Stimulated activated CD8-positive, alpha-beta memory T cell treated with anti-CD3 and anti-CD28 coated beads, Interleukin-7, amount 100 ng/mL, for 24 hours (primary cell): ENCODE measurements at regions not wholly inside any gene's neighbourhood (a gene's known extent, or its start where the extent isn't known, plus 50 kb on each side); places are given as distances from the start of the nearest gene placed in this dataset.

ENCODE experiments used
- DNase-seq: peaks from one replicate; pipeline ENCODE4 v3.0.0-alpha.2; 2020; ENCODE audit warnings: low read depth

DNA sequence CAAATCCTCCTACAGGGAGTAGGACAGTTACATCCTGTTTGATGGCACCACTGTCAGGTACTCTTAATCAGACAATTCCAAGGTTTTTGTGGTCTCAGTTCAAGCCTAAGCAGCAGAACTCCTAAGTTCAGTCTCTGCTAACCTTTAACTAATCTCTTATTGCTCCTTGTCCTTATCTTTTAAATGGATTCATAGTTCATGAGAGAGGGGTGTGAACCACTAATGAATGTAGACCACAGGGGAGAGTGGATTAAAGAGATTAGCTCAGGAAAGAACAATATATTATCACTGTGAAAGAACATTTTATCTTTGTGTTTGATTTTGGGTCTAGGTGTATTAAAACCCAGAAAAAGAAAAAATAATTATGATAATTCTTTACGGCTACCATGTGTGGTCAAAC, 168.9 kb downstream of the DCK start:
- no peak for DNase-seq

DNA sequence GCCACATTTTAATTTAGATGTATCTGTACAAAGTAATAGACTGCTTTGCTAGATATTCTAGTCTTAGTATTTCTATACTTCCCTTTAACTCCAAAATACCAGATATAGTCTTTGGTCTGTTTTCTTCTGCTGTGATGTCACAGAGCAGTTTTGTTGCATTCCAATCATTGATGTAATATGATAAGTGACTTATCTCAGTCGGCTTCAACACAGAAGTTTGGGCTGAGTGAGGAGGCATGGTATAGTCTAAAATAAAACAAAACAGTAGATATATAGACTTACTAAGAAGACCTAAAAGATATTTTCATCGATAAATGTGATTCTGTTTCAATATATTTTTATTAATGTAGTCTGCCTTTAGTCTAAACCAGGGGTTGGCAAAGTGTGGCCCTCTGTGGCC, 169.9 kb downstream of the DCK start:
- DNase-seq: no peak

DNA sequence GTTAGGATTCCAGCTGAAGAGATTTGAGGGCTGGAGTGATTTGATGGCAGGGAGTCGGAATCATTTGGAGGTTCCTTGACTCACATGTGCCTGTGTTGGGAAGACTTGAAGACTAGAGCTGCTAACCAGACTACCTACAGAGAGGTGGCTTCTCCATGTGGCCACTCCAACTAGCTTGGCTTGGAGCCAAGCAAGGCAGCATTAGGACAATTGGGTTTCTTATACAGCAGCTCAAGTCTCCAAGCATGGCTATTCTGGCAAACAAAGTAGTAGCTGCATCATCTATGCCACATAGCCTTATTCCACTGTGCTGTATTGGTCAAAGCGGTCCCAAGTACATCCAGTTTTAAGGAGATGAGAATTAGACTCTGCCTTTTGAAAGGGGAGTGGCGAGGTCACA, 171.7 kb upstream of the SLC4A4 start:
- DNase-seq: no peak

DNA sequence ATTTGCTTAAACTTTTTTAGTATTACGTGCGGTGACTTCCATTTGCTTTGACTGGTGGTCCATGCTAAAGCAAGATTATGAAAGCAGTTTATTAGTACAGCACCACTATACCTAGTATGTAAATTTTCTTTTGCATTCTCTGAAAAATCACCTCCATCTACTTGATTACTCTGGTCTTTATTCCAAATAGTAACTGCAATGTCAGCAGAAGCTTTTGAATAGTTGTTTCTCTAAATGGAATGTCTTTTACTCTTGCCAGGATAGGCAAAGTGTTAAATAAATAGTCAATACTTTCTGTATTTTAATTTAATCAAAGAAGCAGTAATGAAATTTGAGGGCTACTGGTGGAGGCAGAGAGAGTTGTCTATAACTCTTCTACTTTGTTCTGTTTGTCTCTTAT, 167.2 kb upstream of the SLC4A4 start:
- no peak for DNase-seq

DNA sequence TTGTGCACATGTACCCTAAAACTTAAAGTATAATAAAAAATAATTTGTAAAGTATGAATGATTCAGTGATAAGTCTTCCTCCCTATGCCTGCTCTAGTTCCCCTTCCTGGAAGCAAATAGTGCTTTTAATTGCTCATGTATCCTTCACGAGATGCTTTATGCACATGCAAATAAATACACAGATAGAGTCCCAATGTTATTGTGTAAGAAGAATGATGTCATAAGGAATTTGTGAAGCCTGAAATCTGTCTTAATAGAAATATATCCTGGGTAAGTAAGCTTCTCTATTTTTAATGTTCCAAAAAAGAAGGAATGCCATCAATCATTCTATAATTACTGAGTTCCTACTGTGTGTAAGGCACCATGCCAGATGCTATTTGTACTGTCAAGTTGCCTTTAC, 157.5 kb upstream of the SLC4A4 start:
- no peak for DNase-seq

DNA sequence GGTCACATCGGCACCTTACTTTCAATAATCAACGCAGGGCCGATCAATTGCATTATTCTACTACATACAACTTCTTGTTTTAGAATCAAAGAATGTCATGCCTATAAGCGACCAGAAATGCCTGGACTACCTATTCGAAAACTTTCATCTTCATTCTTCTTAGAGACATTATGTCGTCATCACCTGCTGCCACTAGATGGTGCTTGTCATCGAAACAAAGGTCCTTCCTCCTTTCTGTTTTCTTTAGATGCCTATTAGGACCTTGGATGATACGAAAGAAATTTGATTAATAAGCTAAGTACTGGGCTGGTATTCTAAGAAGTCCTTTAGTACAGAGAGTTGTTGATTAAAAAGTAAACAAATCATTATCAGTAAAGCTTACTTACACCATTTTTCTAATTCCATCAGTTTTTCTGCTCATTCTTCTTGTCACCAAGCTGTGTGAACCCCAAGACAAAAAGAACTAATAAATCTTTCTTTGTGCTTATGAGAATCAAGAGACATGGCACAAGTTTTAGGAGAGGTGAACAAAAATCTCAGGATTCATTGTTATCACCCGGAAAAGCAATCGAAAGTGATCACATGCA, 154.5 kb upstream of the SLC4A4 start:
- no peak for DNase-seq

DNA sequence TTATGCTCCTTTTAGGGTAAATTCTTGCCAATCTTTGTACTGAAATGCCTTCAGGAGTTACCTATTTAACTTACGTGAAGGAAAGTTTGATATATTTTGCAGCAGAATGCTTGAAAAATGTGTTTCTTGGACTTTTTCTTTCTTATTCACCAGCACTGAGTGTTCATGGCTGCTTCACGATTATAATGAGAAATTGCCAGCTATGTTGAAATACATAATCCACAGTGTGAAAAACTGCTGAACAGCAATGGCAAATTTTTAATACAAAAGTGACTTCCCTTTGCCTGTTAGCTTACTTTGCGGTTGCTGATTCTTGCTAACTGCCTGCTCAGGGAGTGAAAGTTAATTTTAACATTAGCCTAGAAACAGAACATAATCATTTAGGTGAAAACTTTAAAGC, 153.8 kb upstream of the SLC4A4 start:
- DNase-seq: no peak

DNA sequence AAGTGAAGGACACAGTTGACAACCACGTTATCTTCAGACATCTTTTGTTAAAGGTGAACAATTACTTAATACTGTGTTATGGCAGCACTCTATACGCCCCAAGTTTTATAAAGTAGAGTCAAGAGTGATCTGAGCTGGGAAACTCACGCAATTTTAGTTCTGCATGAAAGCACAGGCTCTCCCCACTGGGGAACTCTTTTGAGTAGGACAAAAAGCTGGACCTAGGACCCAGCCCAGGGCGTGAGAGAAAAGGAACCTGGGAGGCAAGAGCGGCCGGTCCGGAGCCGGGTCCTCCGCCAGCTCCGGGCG, 152.6 kb upstream of the SLC4A4 start:
- no peak for DNase-seq

DNA sequence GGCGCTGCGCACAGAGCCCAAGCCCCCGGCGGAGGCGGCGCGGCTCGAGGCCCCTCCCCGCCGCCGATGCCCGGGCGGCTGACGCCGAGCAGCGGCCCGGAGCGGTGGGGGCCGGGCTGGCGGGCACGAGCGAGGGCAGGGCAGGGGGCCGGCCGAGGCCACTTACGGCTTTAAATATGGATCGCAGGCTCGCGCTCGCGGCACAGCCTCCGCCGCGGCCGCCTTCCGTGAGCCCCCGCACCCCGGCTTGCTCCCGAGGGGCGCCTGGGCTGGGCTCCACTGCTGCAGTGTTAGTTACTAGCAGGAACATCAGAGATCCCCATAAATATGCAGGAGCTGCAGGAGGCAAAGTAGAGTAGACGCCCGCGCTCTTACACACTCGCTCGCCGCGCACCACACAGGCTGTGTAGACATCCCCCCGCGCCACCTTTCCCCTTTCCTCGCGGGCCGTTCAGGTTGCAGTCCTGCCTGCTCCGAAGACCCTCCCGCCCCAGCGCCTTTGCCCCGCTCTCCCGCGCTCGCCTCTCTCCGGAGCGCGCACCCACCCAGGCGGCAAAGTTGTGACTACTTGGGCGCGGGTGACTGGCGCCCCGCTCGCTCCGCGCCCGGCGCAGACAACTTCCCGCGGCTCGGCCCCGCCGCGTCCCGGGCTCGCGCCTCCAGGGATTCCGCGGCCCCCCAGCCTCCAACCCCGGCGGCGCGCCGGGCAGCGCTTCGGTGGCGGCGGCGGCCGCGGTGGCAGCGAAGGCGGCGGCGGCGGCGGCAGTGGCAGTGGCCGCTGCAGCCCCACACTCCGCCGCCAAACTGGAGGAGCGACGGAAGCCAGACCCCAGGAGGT, 152.0 kb upstream of the SLC4A4 start:
- DNase-seq: peak; percentile 8

DNA sequence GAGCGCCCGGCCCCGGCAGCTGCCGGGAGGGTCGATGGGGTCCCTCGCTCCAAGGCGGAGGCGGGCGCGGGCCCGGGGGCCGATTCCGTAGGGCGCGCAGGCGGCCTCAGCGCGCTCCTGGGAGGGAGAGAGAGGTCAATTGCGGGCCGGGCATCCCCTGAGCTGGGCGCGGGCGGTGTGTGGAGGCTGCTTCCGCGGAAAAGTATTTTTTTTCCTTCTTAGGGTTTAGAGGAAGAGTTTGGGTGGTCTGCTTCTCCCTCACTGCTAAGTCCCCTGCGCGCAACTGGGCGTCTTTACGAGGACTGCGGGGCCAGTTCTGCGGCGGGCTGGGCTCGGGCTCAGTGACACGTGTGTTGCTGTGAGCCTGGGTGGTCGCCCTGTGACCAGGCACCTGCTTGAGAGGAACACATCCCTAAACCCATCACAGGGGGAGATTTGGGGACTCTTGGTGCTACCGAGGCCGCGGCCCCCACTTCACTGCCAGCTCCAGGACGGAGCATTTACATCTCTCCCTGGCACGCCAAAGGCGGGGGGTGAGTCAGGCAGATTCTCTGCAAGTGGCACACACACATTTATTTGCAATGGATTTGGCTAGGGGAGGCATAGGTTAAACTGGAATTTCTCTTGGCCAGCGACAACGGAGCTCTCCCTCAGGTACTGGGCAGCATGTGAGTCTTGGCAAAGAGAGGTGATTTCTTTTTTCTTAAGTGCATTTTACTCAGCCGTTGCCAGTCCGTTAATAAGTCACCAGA, 151.2 kb upstream of the SLC4A4 start:
- DNase-seq: no peak

DNA sequence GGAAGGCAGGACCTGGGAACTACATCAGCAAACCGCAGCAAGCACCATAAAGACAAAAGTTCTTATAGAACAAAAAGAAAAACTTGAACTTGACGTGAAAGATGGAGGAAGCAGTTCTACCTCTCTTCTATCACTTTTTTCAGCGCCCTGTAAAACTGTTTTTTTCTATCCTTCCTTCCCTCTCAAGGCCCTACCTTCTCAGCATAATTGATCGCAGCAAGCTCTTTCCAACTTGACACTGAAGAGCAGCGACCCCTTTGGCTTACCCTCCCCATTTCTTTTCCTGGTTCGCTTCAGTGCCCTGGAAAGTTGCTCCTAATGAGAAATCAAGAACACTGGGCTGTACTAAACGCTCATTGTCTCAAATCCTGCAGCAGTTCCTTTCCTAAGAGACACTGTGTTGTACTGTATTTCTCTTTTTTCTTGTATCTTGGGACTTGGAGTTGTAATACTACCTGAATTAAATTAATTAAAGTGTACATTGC, 150.6 kb upstream of the SLC4A4 start:
- DNase-seq: no peak

DNA sequence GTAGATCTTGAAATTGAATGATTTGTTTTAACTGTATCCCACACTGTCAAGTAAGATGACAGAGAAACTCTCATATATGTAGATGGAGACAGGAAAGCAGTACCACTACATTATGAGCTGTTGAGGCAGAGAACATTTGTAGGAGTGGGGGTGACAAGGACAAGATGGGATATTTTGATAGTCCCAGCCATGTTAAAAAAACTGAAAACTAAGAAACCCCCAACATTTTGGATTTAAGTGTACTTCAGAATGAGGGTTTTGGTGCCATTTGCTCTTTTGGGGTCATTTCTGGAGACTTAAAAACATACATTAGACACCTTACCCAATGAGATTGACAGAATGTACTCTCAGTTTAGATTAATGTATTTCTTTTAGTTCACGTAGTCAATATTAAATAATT, 149.9 kb upstream of the SLC4A4 start:
- DNase-seq: no peak

DNA sequence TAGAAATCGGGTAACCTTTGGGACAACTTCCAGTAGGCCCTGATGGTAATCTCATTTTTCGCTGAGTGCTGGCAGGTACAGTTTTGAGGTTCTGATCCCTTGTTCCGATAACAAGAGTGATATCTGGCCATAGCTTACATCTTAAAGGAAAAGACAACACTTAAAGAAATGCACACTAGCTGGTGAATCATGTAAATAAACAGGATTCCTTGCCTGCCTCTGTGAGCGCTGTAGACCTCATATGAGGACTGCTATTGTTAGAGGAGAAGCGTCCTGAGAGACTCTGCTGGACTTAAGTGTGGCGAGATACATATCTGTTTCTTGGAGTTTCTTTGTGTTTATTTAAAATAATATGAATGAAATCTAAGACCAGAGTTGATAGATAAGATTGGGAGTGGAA, 149.3 kb upstream of the SLC4A4 start:
- DNase-seq: no peak

DNA sequence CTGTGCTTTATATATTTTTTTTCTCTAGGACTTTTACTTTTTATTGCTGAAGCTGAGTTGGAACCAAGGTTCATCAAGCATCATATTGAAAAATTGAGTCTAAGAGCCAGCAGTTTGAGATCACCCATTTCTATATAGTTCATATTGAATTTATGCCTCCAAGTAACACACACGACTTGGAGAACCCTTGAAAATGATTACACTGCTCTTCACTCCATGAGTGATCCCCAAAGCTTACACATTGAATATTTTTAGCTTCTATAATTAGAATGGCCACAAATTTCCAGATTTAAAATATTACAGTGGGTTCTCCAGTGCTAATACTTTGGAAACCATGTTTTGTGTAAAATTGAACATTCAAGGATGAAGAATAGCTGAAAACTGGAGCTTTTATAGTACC, 144.4 kb upstream of the SLC4A4 start:
- no peak for DNase-seq

DNA sequence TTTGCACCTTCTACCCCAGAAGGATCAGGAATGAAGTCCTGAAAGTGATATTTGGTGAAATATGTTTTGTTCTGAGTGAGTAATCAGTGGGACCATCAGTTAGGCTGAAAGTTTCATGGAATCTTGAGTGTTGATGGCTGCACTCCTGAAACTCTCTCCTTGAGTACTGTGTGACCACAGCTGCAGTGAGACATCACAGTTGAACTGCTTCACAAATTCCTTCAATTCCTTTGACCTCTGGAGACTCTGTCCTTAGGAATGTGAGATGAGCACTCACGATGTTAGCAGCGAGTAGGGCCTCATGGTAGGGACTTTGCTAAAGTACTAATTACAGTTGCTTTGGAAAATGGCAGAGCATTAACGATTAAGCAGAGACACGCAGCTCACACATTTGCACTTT, 142.9 kb upstream of the SLC4A4 start:
- no peak for DNase-seq

DNA sequence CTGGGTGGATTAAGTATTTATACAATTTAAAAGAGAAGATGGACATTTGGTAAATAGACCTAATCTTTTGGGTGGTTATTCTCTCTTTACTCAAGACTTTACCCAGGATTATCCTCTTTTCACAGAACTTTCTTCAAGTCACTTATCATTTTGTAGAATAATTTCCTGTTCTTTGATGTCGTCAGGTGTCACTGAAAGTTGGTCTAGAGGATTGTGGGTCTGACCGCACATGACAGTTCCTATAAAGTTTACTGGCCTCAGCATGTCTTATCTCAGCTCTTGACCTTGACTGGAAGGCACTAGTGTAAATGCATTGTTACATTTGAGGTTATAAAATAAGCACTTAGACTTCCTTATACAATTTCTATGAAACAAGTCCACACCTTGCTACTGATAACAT, 139.9 kb upstream of the SLC4A4 start:
- no peak for DNase-seq

DNA sequence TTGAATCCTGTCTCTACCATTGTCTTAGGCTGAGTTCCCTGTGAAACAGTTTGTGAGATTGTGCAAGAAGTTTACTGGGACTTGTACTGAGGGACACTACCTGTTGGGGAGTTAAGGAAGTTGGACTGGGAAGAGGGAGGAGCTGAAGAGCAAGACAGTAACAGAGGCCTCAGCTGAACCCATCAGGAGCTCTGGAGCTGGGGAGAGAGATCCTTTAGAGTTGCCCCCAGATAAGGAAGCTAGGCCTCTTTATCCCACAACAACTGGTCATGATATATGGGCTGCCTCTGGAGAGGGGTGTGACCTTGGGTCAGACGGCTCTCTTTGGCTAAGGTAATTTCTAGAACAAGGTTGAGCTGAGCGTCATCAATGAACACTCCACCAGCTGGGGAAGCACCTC, 137.8 kb upstream of the SLC4A4 start:
- no peak for DNase-seq

DNA sequence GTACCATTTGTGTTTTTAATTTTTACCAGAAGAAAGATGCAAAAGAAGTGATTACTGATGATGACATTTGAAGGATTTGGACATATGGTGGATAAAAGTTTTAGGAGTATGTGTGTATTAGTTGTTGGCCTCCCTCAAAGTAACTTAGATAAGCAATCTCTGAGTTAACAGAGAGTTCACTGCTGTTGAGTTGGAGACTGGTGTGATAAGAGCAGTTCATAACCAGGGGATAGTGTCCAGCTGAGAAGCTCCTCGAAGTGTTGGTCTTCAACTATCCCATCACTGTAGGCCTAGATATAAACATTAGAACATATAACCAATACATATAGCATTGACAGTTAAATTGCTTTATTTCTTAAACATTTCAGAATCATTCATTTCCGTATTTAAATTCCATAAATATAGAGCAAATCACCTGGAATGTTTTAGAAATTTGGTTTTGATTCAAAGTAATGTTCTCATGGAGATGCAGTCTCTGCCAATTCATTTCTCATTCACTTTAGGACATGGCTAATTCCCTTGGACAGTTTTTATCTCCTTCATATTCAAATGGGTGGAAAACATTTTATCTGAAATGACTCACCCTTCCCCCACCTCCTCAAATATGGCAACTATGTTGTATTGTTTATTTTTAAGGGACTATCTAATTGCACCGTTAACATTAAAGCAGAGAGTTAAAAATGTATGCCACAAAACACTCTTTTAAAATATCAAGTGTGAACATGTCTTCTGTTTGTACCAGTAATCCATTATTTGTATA, 136.8 kb upstream of the SLC4A4 start:
- DNase-seq: no peak

DNA sequence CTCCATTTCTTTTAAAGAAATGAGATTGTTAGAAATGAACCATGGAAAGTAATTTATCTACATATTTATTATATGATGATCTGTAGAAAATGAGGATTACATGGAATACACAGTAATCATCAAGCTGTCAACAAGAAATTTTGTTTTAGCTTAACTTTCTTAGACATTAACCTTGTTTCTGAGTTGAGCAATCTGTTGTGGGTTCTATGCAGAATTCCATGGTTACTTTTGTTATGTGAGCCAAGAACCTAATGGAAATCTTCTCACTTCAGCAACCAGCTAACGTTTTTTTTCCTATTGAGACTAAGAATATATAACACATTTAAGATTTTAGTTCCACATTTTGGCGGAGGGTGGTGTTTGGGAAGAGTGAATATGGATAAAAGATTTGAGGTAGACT, 136.1 kb upstream of the SLC4A4 start:
- DNase-seq: no peak

DNA sequence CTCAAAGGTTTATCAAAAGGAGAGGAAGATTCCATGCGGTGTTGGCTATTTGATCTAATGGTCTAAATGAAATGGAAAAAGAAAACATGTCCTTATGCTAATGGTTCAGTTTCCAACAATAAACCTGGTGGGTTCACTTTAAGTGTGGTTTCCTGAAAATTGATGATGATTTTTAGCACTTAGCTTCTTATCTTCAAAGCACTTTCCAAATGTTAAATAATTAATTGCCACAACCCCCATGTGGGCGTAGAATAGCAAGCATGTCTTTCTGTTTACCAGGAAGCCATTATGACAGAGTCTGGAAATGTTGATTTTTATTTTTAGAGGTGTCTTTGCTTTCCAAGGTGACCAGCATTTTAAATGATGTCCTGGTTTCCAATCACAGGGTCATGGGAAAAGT, 134.8 kb upstream of the SLC4A4 start:
- no peak for DNase-seq

DNA sequence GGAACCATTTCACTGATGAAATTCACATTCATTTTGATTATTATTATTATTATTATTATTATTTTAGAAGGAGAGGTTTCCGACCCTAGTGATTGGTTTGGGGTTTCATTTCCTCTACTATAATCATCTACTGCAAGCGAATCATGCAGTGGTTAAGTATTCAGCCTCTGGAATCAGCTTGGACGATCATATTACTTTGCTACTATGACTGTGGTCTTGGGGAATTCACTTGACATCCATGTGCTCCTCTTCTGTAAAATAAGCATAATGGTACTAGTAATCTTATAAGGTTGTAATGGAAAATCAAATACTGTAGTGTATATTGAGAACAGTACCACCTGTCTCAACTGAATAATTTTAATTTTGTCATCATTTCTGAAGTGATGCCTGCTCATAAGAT, 132.1 kb upstream of the SLC4A4 start:
- no peak for DNase-seq

DNA sequence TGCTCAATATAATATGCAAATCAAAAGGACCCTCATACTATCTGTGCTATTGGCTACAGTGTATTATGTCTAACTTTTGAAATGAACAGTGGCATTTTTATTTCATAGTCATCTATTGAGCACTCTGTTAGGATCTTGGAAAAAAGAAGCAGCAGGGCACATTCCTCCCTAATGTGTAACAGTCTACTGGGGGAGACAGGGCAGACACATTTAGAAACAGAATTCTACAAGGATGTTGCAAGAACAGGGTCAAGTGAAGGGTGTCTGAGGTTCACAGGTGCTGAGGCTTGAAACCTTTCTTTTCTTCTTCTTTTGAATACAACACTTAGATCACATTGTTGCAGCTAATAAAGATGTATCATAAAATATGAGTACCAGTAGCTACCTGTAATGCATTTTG, 129.7 kb upstream of the SLC4A4 start:
- DNase-seq: no peak

DNA sequence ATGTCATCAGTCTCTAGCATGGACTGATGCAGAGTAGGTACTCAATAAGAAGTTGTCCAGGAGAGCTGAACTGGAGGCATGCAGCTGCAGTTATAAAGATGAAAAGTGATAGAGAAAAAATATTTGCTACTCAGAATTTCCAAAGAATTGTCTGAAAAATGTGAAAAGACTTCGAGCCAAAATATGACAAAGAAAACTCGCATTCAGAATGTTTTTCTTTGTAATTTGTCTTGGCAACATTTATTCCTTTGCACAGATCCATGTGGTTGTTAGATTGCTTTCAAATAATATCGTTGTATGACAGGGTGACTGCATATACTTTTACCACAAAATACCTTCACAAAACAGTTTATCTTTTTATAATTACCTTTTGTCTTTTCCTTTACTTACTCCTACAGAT, 128.0 kb upstream of the SLC4A4 start:
- DNase-seq: no peak
